ENCODE measurements at regions not wholly inside any gene's neighbourhood (a gene's known extent, or its start where the extent isn't known, plus 50 kb on each side); places are given as distances from the start of the nearest gene placed in this dataset.

GRCh38 chr18:67634631-67635338 lies 118.3 kb upstream of the DSEL start:
- TF ChIP-seq, protein P1, sequence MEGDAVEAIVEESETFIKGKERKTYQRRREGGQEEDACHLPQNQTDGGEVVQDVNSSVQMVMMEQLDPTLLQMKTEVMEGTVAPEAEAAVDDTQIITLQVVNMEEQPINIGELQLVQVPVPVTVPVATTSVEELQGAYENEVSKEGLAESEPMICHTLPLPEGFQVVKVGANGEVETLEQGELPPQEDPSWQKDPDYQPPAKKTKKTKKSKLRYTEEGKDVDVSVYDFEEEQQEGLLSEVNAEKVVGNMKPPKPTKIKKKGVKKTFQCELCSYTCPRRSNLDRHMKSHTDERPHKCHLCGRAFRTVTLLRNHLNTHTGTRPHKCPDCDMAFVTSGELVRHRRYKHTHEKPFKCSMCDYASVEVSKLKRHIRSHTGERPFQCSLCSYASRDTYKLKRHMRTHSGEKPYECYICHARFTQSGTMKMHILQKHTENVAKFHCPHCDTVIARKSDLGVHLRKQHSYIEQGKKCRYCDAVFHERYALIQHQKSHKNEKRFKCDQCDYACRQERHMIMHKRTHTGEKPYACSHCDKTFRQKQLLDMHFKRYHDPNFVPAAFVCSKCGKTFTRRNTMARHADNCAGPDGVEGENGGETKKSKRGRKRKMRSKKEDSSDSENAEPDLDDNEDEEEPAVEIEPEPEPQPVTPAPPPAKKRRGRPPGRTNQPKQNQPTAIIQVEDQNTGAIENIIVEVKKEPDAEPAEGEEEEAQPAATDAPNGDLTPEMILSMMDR (IDR thresholded peaks at IDR 0.05; ENCODE audit: low read depth, low read length, poor library complexity, severe bottlenecking) = no peak
- no peak for TF ChIP-seq EZH2phosphoT487 (IDR thresholded peaks at IDR 0.05; ENCODE audit: borderline replicate concordance, low read length)
